GM12878 (cell line): ENCODE measurements at regions not wholly inside any gene's neighbourhood (a gene's known extent, or its start where the extent isn't known, plus 50 kb on each side); places are given as distances from the start of the nearest gene placed in this dataset.
A peak's percentile ranks its signal among the peaks of the same experiment; 100 is the strongest.

ENCODE experiments used
- ATAC-seq: fragments of 200-7000 bp; cut with Tn5 transposase; 3 replicates; pipeline ENCODE4 v1.9.1; 2020; ENCODE audit warnings: mild to moderate bottlenecking, moderate library complexity
- BruUV-seq: library from RNA; stranded (reverse); fragments of 400-500 nt; replicated peaks from 2 replicates; lab custom pipeline; 2021; lab: Mats Ljungman, UMichigan
- CTCF ChIA-PET: fragments of 300-600 bp; sonication (Branson Sonifier 250); formaldehyde crosslinking; extraction: SDS; loops from one replicate; lab custom pipeline; 2021; ENCODE audit warnings: inconsistent platforms; lab: Yijun Ruan, JAX
- POLR2A ChIA-PET: fragments of 350-600 bp; formaldehyde crosslinking; extraction: SDS; loops from one replicate; lab custom pipeline; 2021; ENCODE audit warnings: inconsistent platforms; lab: Charles Lee
- RAD21 ChIA-PET: fragments of 300-600 bp; sonication (Branson Sonifier 250); formaldehyde crosslinking; loops from one replicate; lab custom pipeline; 2023; ENCODE audit warnings: antibody characterized with exemption; ENCODE audit not compliant: unreplicated experiment; lab: Charles Lee
- SMC1A ChIA-PET: fragments of 300-600 bp; sonication (Branson Sonifier 250); formaldehyde crosslinking; loops from one replicate; lab custom pipeline; 2023; ENCODE audit not compliant: unreplicated experiment, uncharacterized antibody; lab: Charles Lee
- DNase-seq: peaks from one replicate; pipeline ENCODE4 v3.0.0-alpha.2; 2011; ENCODE audit warnings: low read depth, low spot score
- FAIRE-seq: peaks from 3 replicates; lab custom pipeline; 2011; peaks lifted over from hg19 to GRCh38; lab: Jason Lieb, UNC
- H2AFZ ChIP-seq: 2 replicates; pipeline ENCODE4 v1.6.0; 2011; ENCODE audit warnings: low read depth, low read length, control low read depth; ENCODE audit not compliant: control insufficient read depth
- H3K27ac ChIP-seq: 2 replicates; pipeline ENCODE4 v1.5.1; 2011; ENCODE audit warnings: control low read depth; ENCODE audit not compliant: control insufficient read depth, insufficient read depth
- H3K27me3 ChIP-seq, 2 experiments: replicated peaks in 1 of 2; 2 replicates each; pipeline versions ENCODE4 v1.6.0 to v1.6.1; 2011; ENCODE audit warnings: low read length in 1 of 2; ENCODE audit not compliant: control insufficient read depth in 2 of 2, insufficient read depth in 2 of 2
- H3K36me3 ChIP-seq, 2 experiments: 2 replicates each; pipeline ENCODE4 v1.5.1; 2011; ENCODE audit warnings: low read length in 1 of 2; ENCODE audit not compliant: control insufficient read depth in 2 of 2, insufficient read depth in 2 of 2
- H3K4me1 ChIP-seq: 2 replicates; pipeline ENCODE4 v1.6.1; 2011; ENCODE audit warnings: mild to moderate bottlenecking, low read length, moderate library complexity, mixed read lengths; ENCODE audit not compliant: control insufficient read depth, insufficient read depth
- H3K4me2 ChIP-seq: 2 replicates; pipeline ENCODE4 v1.6.0; 2011; ENCODE audit warnings: control low read depth; ENCODE audit not compliant: control insufficient read depth, insufficient read depth
- H3K4me3 ChIP-seq: fragments of 200-600 bp; sonication (generic); 2 replicates; pipeline ENCODE4 v1.5.1; 2016
- H3K79me2 ChIP-seq: 2 replicates; pipeline ENCODE4 v1.6.0; 2011; ENCODE audit warnings: low read length; ENCODE audit not compliant: control insufficient read depth, insufficient read depth
- H3K9ac ChIP-seq: 2 replicates; pipeline ENCODE4 v1.8.0; 2011; ENCODE audit warnings: low read length, control low read depth, mixed read lengths; ENCODE audit not compliant: control insufficient read depth, insufficient read depth
- H3K9me3 ChIP-seq: replicated peaks from 3 replicates; pipeline ENCODE4 v1.5.1; 2011; ENCODE audit warnings: mild to moderate bottlenecking, low read length; ENCODE audit not compliant: control insufficient read depth, insufficient read depth
- H4K20me1 ChIP-seq: 2 replicates; pipeline ENCODE4 v1.6.0; 2011; ENCODE audit not compliant: control insufficient read depth, insufficient read depth
- CBFB ChIP-seq: IDR thresholded peaks from 2 replicates; pipeline ENCODE4 v1.6.1; 2016; ENCODE audit warnings: antibody characterized with exemption, low read depth
- CEBPB ChIP-seq, 2 experiments: fragments of 150-350 bp in 1 of 2; IDR thresholded peaks; 2 replicates each; pipeline ENCODE4 v1.6.1; 2012 to 2014; ENCODE audit warnings: low read depth in 2 of 2, low read length in 2 of 2, borderline replicate concordance in 1 of 2, inconsistent platforms in 1 of 2
- FOXM1 ChIP-seq: IDR thresholded peaks from 2 replicates; pipeline ENCODE4 v1.6.1; 2012; ENCODE audit warnings: low read depth, mild to moderate bottlenecking, inconsistent platforms, low read length, moderate library complexity
- HDGF ChIP-seq: fragments of 450-650 bp; IDR thresholded peaks from 2 replicates; pipeline ENCODE4 v1.6.1; 2016; ENCODE audit warnings: antibody characterized with exemption
- IRF4 ChIP-seq: IDR thresholded peaks from 2 replicates; pipeline ENCODE4 v1.6.1; 2011; ENCODE audit warnings: low read depth, low read length
- IRF5 ChIP-seq: fragments of 450-650 bp; IDR thresholded peaks from 2 replicates; pipeline ENCODE4 v1.6.1; 2017; ENCODE audit warnings: borderline replicate concordance
- MEF2B ChIP-seq: fragments of 450-650 bp; IDR thresholded peaks from 2 replicates; pipeline ENCODE4 v1.6.1; 2018; ENCODE audit warnings: mild to moderate bottlenecking, moderate library complexity; ENCODE audit not compliant: partially characterized antibody, poor library complexity, severe bottlenecking
- NFIC ChIP-seq: IDR thresholded peaks from 2 replicates; pipeline ENCODE4 v1.6.1; 2012; ENCODE audit warnings: low read depth, mild to moderate bottlenecking, inconsistent platforms, low read length, moderate library complexity
- PAX5 ChIP-seq: IDR thresholded peaks from 2 replicates; pipeline ENCODE4 v1.6.1; 2011; ENCODE audit warnings: low read depth, low read length, borderline replicate concordance
- RELB ChIP-seq: fragments of 450-650 bp; IDR thresholded peaks from 2 replicates; pipeline ENCODE4 v1.6.1; 2017; ENCODE audit warnings: low read depth, mild to moderate bottlenecking, moderate library complexity
- REST ChIP-seq: IDR thresholded peaks from 2 replicates; pipeline ENCODE4 v1.6.1; 2012; ENCODE audit warnings: mild to moderate bottlenecking, low read depth, low read length
- SIN3A ChIP-seq: IDR thresholded peaks from 2 replicates; pipeline ENCODE4 v1.6.1; 2012; ENCODE audit warnings: low read depth, low read length, improper control_type of control experiment
- SMAD1 ChIP-seq: fragments of 450-650 bp; IDR thresholded peaks from 2 replicates; pipeline ENCODE4 v1.6.1; 2018; ENCODE audit warnings: mild to moderate bottlenecking, low read depth; ENCODE audit not compliant: partially characterized antibody
- SREBF1 ChIP-seq: IDR thresholded peaks from 2 replicates; pipeline ENCODE4 v1.6.1; 2012; ENCODE audit warnings: mild to moderate bottlenecking, low read length
- STAT1 ChIP-seq: fragments of 450-650 bp; conservative IDR thresholded peaks from 2 replicates; pipeline ENCODE4 v1.6.1; 2014; ENCODE audit warnings: antibody characterized with exemption, mild to moderate bottlenecking
- TCF3 ChIP-seq: IDR thresholded peaks from 2 replicates; pipeline ENCODE4 v1.6.1; 2012; ENCODE audit warnings: low read depth, mild to moderate bottlenecking, low read length, borderline replicate concordance; ENCODE audit not compliant: insufficient read depth
- whole genome bisulfite sequencing: methylation state at CpG from one replicate; pipeline ENCODE4 v1.1.6; 2016; ENCODE audit warnings: low lambda C conversion rate; ENCODE audit not compliant: insufficient replicate concordance, insufficient coverage; ENCODE audit errors: missing lambda C conversion rate; 5-methylcytosine and 5-hydroxymethylcytosine counted together
- in situ Hi-C: fragments of 300-500 bp; cut with MboI; formaldehyde crosslinking; loops from 9 replicates; pipeline ENCODE4 v1.14.3; 2018; ENCODE audit warnings: mixed read lengths
- intact Hi-C: fragments of 100-400 bp; cut with micrococcal nuclease; formaldehyde crosslinking; loops from one replicate; pipeline ENCODE4 v1.14.2; 2022; ENCODE audit not compliant: unreplicated experiment

- no peaks in the 10 kb centered on the region for H3K36me3 ChIP-seq
- ChIA-PET POLR2A (no interaction called here), RAD21 (interaction anchor here (0.8 kb wide), 1 partner anchor 67 kb away, joined by 4 read pairs; no protein-coding TSS in a partner anchor), CTCF (no interaction called here), SMC1A (interaction anchor here (1.6 kb wide), 1 partner anchor 67 kb away, joined by 3 read pairs; no protein-coding TSS in a partner anchor)
- H3K79me2 ChIP-seq, result no peaks in the 10 kb centered on the region
- H3K4me3 ChIP-seq, result no peak overlapping the region
- no peak overlapping the region for H2AFZ ChIP-seq
- FAIRE-seq, result no peak
- TF ChIP-seq REST (no peak), NFIC (no peak), FOXM1 (no peak), SIN3A (no peak), IRF5 (no peak), STAT1 (no peak), RELB (no peak), HDGF (no peak), SREBF1 (no peak), CBFB (no peak), CEBPB (IDR thresholded peaks at IDR 0.05; ENCODE audit: borderline replicate concordance in 1 of 2, low read depth in 2 of 2, low read length in 2 of 2) (no peak), SMAD1 (no peak), IRF4 (no peak), PAX5 (no peak), TCF3 (no peak), MEF2B (no peak)
- WGBS, result 24% methylated on average over 9 of the region's 9 CpGs
- no TSS peak for BruUV-seq
- no peak overlapping the region for H3K27ac ChIP-seq
- intact Hi-C loops, result no loop called here
- ATAC-seq, result peak; percentile 23; the same call in 1 of the 3 replicates
- in situ Hi-C loops, result no loop called here
- DNase-seq, result no peak
- no peaks in the 10 kb centered on the region for H4K20me1 ChIP-seq
- H3K4me1 ChIP-seq, result no peaks in the 10 kb centered on the region
- H3K9ac ChIP-seq, result no peak overlapping the region
- H3K27me3 ChIP-seq, result peaks cover 0 to 3% of the 10 kb centered on the region in 2 experiments; a peak in 1 of 4 replicates
- H3K4me2 ChIP-seq, result no peak overlapping the region
- H3K9me3 ChIP-seq, result no peaks in the 10 kb centered on the region
Measured at GRCh38 chr10:84607523-84607922, 279.1 kb downstream of the CCSER2 start.
